ENCODE measurements at regions not wholly inside any gene's neighbourhood (a gene's known extent, or its start where the extent isn't known, plus 50 kb on each side); places are given as distances from the start of the nearest gene placed in this dataset.
"Not testable (repeated sequence)": the region's sequence is repeated elsewhere in the genome, so short reads cannot be mapped to it uniquely, and the experiment has no call there.

GRCh38 chr4:38383646-38384121 is 280.3 kb upstream of the KLF3 start:
- no peak for DNase-seq (ENCODE audit: low read depth)

- no peak for DNase-seq (ENCODE audit: low read depth)
These were observed 278.6 kb upstream of the KLF3 start for GRCh38 chr4:38385093-38386004.

- DNase-seq (ENCODE audit: low read depth), result no peak
These were observed 277.9 kb upstream of the KLF3 start for GRCh38 chr4:38386005-38386551.

GRCh38 chr4:38386654-38387188 is 277.3 kb upstream of the KLF3 start:
- DNase-seq (ENCODE audit: low read depth), result no peak

GRCh38 chr4:38387348-38387747 is 276.7 kb upstream of the KLF3 start:
- DNase-seq (ENCODE audit: low read depth), result no peak

GRCh38 chr4:38387819-38388218 is 276.2 kb upstream of the KLF3 start:
- no peak for DNase-seq (ENCODE audit: low read depth)

- DNase-seq (ENCODE audit: low read depth), result not testable (repeated sequence)
These were observed 275.1 kb upstream of the KLF3 start for GRCh38 chr4:38388907-38389306.

- DNase-seq (ENCODE audit: low read depth), result no peak
These were observed 272.9 kb upstream of the KLF3 start for GRCh38 chr4:38390969-38391545.

- DNase-seq (ENCODE audit: low read depth), result no peak
These were observed 271.7 kb upstream of the KLF3 start for GRCh38 chr4:38392223-38392855.

GRCh38 chr4:38396091-38396490 is 267.9 kb upstream of the KLF3 start:
- no peak for DNase-seq (ENCODE audit: low read depth)

GRCh38 chr4:38396845-38397547 is 267.0 kb upstream of the KLF3 start:
- no peak for DNase-seq (ENCODE audit: low read depth)

- DNase-seq (ENCODE audit: low read depth), result no peak
These were observed 263.1 kb upstream of the KLF3 start for GRCh38 chr4:38400946-38401345.

- no peak for DNase-seq (ENCODE audit: low read depth)
These were observed 257.8 kb upstream of the KLF3 start for GRCh38 chr4:38406243-38406642.

- no peak for DNase-seq (ENCODE audit: low read depth)
These were observed 254.1 kb upstream of the KLF3 start for GRCh38 chr4:38409852-38410251.

- no peak for DNase-seq (ENCODE audit: low read depth)
These were observed 252.9 kb upstream of the KLF3 start for GRCh38 chr4:38411092-38411491.

- DNase-seq (ENCODE audit: low read depth), result no peak
These were observed 251.9 kb upstream of the KLF3 start for GRCh38 chr4:38411981-38412536.

- DNase-seq (ENCODE audit: low read depth), result no peak
These were observed 250.3 kb upstream of the KLF3 start for GRCh38 chr4:38413524-38414341.

- DNase-seq (ENCODE audit: low read depth), result no peak
These were observed 249.6 kb upstream of the KLF3 start for GRCh38 chr4:38414410-38414809.

- no peak for DNase-seq (ENCODE audit: low read depth)
These were observed 248.3 kb upstream of the KLF3 start for GRCh38 chr4:38415682-38416081.

GRCh38 chr4:38416450-38417014 is 247.5 kb upstream of the KLF3 start:
- DNase-seq (ENCODE audit: low read depth), result no peak

Measured in stimulated activated CD8-positive, alpha-beta memory T cell treated with anti-CD3 and anti-CD28 coated beads, Interleukin-12 subunit alpha, Interleukin-12 subunit beta, amount 100 ng/mL, for 4 hours (primary cell).